Stimulated activated CD8-positive, alpha-beta memory T cell treated with anti-CD3 and anti-CD28 coated beads, Interleukin-2, amount 100 ng/mL, for 1 hour (primary cell): ENCODE measurements at regions not wholly inside any gene's neighbourhood (a gene's known extent, or its start where the extent isn't known, plus 50 kb on each side); places are given as distances from the start of the nearest gene placed in this dataset.
"Not testable (repeated sequence)": the region's sequence is repeated elsewhere in the genome, so short reads cannot be mapped to it uniquely, and the experiment has no call there.

Experiments
- DNase-seq, 2 donors: peaks; one replicate each; pipeline ENCODE4 v3.0.0-alpha.2; 2020; ENCODE audit warnings: low read depth in 2 of 2

- no peak for DNase-seq
Observed at GRCh38 chr14:53672526-53672925, 284.1 kb downstream of the BMP4 start.

DNA sequence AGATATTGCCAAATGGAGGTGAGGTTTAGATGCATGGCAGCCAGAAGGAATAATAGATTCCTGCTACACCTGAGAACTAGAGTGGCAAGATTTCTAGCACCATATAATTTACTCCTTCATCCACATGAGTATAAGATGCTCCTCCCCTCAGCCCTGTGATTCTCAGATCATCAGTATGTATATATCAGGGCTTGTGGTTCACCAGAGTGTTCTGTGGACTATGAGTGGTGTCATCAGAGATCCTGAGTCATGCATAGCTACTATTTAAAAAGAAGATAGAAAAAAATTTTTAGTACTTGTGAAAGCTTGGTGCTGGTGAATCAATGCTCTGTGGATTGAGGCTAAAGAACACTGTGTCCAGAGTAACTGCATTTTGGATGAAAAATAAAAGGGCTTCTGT is 285.9 kb downstream of the BMP4 start:
- no peak for DNase-seq

- DNase-seq, result no peak
Observed at GRCh38 chr14:53668897-53669296, 287.7 kb downstream of the BMP4 start.

DNA sequence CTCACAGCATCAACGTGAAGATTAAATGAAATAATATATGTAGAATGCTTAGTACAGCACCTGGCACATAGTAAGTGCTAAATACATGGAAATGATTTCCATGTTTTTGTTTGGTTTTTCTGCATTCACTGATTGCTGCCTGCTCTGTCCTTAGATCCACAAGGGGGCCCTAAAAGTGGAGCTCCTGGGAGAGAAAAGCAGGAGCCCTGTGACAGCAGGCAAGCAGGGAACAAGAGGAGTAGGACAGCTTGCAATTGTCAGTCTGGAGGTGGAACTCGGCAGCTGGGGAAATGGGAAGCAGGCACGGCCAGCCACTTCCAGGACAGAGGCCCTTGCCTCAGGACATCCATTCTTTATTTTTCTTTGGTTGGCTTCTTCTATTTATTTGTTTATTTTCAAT is 292.9 kb downstream of the BMP4 start:
- no peak for DNase-seq

- DNase-seq, result no peak
Observed at GRCh38 chr14:53655080-53655785, 301.4 kb downstream of the BMP4 start.

DNA sequence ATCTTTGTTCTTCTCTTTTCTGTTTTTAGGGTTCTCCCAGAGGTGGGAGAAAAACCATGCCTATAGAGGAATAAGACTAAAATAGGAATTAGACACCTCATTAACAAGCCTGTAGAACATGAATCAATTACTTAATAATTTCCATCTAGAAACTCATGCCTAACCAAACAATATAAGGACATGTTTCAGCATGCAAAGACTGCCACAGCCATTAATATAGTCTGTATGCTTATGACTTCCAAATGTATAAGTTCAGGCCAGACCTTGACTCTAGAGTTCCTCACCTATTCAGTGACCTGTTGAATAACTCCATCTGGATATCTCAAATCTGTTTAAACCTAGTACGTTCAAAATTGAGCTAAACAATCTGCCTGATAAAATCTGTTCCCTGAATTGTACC is 304.6 kb downstream of the BMP4 start:
- DNase-seq, result no peak

DNA sequence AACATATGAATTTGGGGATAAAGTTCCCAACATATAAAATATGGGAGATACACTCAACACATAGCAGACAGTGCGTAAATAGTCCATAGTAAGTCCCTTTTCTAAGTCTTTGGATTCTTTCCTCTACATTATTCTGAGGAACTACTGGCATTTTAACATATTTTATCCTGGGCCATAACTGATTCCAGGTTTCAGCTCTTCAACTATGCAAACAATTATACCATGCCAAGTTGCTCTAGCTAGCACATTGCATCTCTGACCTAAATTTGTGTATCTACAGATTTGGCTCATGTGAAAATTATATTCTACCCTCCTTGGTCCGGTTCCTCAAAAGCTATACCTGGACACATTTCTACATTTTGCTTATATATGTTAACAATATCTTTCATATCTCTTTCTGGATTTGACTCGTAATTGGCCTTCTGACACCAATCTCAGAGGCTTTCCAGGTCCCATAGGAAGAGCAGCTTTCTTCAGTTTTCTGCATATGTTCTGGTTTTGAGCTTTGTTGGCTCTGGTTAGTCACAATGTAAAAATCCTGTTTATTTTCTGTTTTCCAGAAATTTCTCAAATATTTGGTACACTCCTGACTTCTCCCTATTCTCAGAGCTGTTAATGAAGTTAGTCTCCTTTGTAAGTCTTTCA is 305.4 kb downstream of the BMP4 start:
- no peak for DNase-seq

GRCh38 chr14:53646925-53647324 is 309.7 kb downstream of the BMP4 start:
- no peak for DNase-seq

DNA sequence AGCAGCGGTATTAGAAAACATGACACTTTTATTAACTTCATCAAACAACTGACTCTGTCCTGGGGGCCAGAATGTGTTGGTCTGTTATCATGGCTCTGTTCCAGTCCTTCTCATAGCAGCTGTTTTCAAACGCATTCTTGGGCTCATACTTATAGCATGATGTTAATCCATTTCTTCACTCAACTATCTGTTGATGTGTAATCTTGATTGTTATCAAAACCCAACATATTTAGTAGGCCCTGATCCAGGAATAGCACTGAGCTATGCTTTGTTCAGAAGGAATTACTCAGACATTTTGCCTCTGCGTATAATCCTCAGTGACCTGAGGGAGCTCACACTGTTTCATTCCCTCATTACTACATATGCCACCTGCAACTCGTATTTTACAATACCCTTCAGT is 315.9 kb downstream of the BMP4 start:
- DNase-seq, result no peak

GRCh38 chr14:53638966-53639365 is 317.7 kb downstream of the BMP4 start:
- no peak for DNase-seq

DNA sequence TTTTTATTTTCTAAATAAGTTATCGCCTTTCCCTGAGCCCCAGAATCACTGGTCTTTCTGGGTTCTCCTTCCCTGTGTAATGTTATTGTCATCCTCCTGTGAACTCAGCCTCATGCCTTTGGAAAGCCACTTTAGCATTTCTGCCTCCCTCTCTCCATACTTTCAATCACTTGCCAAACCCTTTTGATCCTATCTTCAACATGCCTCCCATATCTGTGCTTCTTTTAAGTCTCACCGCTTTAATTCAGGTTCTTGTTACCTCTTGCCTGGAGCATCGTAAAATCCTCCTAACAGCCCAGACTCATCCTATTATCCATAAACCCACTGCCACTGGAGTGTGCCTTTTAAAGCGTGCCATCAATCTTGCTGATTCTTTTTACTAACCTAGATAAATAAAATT is 321.8 kb downstream of the BMP4 start:
- DNase-seq, result no peak

DNA sequence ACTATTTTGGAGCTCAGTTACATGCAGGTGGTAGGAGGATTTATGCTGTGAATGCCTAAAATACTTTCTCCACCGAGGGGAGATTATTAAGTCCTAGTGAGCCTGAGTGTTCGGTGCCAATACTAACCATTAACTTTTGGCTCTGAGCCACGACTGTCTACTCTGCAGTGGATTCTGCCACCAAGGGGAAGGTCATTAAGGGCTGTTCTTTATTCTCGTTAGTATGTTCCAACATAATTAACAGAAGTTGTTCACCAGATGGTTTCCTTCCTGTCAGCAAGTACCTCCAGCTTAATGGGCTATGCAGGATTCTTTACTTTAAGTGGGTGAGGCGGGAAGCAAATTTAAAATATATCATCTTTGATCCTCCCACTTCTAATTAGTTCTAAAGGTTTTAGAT is 326.3 kb downstream of the BMP4 start:
- no peak for DNase-seq

GRCh38 chr14:53628732-53629430 is 327.7 kb downstream of the BMP4 start:
- DNase-seq, result no peak

DNA sequence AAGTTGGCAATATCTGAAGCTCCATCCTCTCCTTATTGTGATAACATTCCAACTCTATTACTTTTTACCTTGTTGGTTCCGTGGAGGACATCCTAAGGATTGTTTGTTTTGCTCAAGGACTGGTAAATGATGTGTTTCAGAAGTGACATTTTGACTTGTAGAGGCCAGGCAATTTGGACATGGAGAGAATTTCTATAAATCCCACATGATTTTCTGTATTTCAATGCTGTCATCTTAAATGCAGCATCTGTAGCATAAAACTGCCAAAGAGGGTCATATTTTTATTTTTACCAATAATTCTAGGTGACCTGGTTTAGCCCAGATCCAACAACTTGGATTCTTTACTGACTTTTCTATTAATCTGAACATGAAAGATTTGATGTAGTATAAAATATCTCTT is 328.4 kb downstream of the BMP4 start:
- no peak for DNase-seq

DNA sequence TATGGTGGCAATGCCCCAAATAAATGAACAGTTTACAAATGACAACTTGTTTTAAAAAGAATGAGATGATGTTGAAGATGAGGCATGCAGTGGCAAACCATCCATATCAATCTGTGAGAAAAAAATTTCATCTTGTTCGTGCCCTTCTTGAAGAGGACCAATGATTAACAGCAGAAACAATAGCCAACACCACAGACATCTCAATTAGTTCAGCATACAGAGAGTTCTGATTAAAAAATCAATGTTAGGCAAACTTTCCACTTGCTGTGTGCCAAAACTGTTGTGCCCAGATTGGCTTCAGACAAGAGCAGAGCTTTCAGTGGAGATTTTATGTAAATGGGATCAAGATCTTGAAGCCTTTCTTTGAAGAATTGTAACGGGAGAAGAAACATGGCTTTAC is 329.9 kb downstream of the BMP4 start:
- no peak for DNase-seq

DNA sequence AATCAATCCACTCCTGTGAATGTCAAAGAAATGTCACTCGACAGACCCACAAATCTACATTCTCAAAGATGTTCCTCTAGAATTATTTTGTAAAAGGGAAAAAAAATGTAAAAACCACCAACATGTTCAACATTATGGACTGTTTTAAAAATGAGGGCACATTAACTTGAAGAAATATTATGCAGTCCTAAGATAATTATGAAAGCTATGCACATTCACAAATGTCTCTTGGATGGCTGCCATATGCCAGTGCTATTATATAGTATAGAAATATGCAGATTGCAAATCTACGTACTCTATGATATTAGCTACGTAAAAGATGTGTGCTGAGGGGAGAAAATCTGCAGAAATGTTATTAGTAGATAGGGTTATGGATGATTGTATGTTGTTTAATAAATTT is 334.2 kb downstream of the BMP4 start:
- no peak for DNase-seq

- no peak for DNase-seq
Observed at GRCh38 chr14:53621921-53622320, 334.7 kb downstream of the BMP4 start.

DNA sequence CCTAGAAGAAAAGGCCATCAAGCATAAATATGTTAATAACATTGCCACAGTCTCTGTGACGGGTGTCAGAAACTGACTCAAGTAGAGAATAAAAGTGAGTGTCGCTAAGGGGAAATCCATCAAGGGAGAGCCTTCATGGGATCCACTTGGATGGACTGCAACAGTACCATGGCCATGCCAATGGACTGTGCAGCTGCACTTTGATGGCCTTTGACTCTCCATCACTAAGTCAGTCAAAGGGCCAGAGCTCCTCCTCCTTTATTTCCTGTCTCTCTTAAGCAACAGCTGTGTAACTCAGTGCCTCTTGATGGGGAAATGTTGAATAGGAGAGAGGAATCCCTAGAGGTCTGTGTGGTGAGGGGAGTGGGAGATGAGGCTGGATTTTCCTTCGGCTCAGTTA is 335.2 kb downstream of the BMP4 start:
- DNase-seq, result no peak

DNA sequence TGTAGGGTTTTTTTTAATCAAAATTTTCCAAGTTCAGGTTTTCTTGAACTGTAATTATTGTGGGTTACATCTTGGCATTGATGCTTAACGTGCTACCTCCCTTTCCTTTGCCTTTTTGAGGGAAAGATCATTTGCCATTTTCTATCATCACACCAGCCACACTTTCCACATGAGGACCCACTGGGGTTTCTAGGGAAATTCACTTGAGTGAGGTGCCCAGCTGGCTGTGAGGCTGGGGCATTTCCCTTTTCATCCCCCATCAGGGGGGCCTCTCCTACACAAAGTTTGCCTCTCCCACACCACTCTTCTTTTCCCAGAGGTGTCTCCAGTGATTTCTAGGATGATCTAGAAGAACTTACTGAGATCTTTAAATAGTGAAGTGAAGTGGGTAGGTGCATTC is 335.7 kb downstream of the BMP4 start:
- no peak for DNase-seq

DNA sequence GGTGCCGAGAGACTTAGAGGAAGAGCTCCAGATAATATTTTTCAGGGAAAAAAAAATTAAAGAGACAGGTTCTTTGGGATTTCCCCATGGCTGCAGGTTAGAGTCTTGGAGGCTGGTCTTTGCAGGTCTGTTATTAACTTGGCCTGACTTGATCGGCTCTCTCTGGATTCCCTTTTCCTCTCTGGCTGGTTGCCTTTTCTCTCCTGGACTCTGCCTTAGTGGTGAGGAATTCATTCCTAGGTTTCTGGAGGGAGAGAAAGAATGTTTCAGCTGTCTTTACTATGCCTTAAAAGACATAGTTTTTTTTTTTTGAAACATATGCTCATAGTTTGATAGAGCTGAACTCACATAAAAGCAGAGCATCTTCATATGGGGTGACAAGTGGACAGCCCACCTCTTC is 336.3 kb downstream of the BMP4 start:
- DNase-seq, result no peak

DNA sequence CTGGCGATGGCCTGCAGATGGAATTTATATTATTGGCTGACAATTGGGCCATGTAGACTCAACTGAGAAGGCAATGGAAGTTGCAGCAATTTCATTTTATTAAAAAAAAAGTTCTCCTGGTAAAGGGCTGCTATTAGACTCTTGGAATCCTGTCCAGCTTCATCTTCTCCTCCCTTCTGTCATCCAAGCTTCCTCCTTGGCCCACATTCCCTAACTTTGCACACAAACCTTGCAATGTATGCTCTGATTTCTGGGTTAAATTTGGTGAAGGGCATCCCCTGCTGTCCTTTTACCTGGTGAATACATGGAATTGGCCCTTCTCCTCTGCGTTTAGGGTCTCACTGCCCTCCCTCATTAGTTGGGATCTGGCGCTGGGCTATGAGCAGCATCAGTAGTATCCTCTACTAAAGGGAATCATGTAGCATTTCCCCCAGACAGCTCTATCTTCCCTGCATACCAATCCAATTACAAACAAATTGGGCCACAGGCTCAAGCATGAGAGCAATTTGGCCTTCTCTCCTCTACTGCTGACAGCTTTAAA is 336.9 kb downstream of the BMP4 start:
- no peak for DNase-seq

DNA sequence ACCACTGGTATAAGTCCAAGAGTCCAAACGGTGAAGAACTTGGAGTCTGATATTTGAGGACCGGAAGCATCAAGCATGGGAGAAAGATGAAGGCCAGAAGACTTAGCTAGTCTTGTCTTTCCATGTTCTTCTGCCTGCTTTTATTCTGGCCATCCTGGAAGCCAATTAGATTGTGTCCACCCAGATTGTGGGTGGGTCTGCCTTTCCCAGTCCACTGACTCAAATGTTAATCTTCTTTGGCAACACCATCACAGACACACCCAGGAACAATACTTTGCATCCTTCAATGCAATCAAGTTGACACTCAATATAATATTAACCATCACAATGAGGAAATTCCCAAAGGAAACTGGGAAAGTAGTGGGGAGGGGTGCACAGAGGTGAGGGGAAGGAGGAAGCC is 340.1 kb downstream of the BMP4 start:
- DNase-seq, result not testable (repeated sequence)

DNA sequence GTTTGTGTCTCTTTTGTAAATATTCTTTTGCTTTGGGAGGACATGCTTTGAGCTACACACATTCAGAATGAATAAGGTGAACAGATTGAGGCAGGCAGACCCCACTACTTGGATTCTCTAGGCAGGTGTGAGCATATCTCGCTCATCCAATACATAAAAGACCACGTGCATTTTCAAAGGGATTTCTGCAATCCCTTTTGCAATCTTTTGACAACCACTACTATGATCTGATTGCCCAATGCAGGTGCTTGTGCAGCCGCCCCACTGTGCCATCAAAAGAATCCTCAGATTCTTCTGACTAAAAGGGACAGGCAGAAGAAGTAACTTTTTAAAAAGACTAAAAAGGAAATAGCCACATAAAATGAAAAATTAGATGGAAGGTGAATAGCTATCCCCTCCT is 341.4 kb downstream of the BMP4 start:
- no peak for DNase-seq
